AG04449 (cell line): ENCODE measurements at regions not wholly inside any gene's neighbourhood (a gene's known extent, or its start where the extent isn't known, plus 50 kb on each side); places are given as distances from the start of the nearest gene placed in this dataset.
"Not testable (repeated sequence)": the region's sequence is repeated elsewhere in the genome, so short reads cannot be mapped to it uniquely, and the experiment has no call there.

Source experiments
- CTCF ChIA-PET: fragments of 350-600 bp; formaldehyde crosslinking; extraction: SDS; loops from one replicate; lab custom pipeline; 2021; ENCODE audit warnings: antibody characterized with exemption; lab: Yijun Ruan, JAX
- POLR2A ChIA-PET: fragments of 400-600, 350-600 bp; formaldehyde crosslinking; extraction: SDS; loops from one replicate; lab custom pipeline; 2020; ENCODE audit warnings: antibody characterized with exemption, inconsistent platforms; lab: Yijun Ruan, JAX
- DNase-seq: peaks from one replicate; pipeline ENCODE4 v3.0.0-alpha.2; 2010; ENCODE audit warnings: low read depth, low spot score
- H3K4me3 ChIP-seq: 2 replicates; pipeline ENCODE4 v1.5.1; 2011; ENCODE audit warnings: low read depth, mild to moderate bottlenecking, control low read depth, low read length
- TF ChIP-seq, protein P1 (sequence below): IDR thresholded peaks from one replicate; pipeline ENCODE4 v1.5.1; 2011; ENCODE audit warnings: mild to moderate bottlenecking, moderate library complexity, low read length, control low read depth, inconsistent platforms; ENCODE audit not compliant: insufficient read depth; ENCODE audit errors: missing control alignments

- no peak for DNase-seq
- ChIA-PET POLR2A (no interaction called here), CTCF (no interaction called here)
- TF ChIP-seq, protein P1, sequence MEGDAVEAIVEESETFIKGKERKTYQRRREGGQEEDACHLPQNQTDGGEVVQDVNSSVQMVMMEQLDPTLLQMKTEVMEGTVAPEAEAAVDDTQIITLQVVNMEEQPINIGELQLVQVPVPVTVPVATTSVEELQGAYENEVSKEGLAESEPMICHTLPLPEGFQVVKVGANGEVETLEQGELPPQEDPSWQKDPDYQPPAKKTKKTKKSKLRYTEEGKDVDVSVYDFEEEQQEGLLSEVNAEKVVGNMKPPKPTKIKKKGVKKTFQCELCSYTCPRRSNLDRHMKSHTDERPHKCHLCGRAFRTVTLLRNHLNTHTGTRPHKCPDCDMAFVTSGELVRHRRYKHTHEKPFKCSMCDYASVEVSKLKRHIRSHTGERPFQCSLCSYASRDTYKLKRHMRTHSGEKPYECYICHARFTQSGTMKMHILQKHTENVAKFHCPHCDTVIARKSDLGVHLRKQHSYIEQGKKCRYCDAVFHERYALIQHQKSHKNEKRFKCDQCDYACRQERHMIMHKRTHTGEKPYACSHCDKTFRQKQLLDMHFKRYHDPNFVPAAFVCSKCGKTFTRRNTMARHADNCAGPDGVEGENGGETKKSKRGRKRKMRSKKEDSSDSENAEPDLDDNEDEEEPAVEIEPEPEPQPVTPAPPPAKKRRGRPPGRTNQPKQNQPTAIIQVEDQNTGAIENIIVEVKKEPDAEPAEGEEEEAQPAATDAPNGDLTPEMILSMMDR, result no peak
- H3K4me3 ChIP-seq, result no peak overlapping the region
Observed at GRCh38 chr2:101628030-101628392, 69.5 kb upstream of the MAP4K4 start.

DNA sequence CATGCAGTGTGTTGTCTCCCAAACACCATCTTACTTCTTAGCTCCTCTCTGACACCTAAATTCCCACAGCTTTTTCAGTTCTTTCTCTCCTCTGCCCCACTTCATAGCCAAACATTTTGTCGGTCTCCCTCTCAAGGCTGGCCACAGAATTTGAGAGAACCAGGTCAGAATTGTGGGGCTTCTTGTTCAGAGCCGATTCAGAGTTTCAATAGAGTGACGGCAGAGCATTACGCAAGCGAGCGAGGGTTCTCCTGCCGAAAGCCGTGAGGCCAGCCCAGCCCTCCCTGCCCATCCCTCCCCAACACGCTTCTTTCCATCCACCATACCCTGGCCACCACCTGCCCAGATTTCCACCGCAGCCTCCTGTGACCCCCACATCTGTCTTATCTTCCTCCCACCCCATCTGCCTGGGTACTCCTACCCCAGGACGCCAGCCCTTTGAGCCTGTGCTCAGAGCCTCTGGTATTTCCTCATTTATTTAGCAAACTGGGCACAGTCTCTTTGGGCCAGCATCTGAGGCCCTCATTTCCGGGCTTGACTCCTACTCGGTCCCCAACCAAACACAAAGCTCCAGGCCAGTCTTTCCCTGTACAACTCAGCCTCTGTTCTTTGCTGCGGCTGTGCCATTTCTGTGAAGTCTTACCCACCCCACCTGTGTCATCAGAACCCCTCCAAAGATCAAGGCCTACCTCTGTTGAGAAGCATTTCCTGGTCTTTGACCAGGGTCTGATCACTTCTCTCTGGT is 70.0 kb upstream of the MAP4K4 start:
- TF ChIP-seq, protein P1, result no peak
- H3K4me3 ChIP-seq, result no peak overlapping the region
- ChIA-PET CTCF (interaction anchor here (1.4 kb wide), 1 partner anchor 10 kb away, joined by 3 read pairs; no protein-coding TSS in a partner anchor), POLR2A (no interaction called here)
- DNase-seq, result no peak

- DNase-seq, CTCF ChIA-PET, H3K4me3 ChIP-seq, POLR2A ChIA-PET: not testable (repeated sequence)
Observed at GRCh38 chr2:101625814-101626213, 71.7 kb upstream of the MAP4K4 start.

GRCh38 chr2:101625387-101625786 is 72.1 kb upstream of the MAP4K4 start:
- POLR2A ChIA-PET, result no interaction called here
- TF ChIP-seq, protein P1, result no peak
- no peak for DNase-seq
- H3K4me3 ChIP-seq, result no peak overlapping the region
- CTCF ChIA-PET, result no interaction called here

DNA sequence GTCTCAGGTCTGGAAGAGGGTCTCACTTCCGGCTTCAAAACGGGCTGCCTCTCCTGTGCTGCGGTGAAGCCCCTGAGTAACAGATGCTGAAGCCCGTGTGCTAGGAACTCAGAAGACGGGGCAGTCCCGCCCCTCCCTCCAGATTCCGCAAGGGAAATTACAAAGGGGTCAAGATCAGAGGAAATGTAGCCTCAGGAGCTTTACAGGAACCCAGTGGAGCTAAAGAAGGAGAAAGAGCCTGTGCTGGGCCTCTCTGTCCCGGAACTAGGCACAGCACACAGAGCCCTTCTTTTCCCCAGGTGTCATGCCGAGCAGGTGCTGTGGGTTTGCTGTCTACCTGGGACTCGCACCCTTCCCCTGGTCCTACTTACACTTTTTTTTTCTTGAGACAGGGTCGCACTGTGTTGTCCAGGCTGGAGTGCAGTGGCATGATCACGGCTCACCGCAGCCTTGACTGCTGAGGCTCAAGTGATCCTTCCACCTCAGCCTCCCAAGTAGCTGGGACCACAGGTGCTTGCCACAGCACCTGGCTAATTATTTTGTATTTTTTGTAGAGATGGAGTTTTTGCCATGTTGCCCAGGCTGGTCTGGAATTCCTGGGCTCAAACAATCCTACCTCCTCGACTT is 72.7 kb upstream of the MAP4K4 start:
- H3K4me3 ChIP-seq, result no peak overlapping the region
- ChIA-PET CTCF (no interaction called here), POLR2A (no interaction called here)
- no peak for DNase-seq
- TF ChIP-seq, protein P1, result no peak

DNA sequence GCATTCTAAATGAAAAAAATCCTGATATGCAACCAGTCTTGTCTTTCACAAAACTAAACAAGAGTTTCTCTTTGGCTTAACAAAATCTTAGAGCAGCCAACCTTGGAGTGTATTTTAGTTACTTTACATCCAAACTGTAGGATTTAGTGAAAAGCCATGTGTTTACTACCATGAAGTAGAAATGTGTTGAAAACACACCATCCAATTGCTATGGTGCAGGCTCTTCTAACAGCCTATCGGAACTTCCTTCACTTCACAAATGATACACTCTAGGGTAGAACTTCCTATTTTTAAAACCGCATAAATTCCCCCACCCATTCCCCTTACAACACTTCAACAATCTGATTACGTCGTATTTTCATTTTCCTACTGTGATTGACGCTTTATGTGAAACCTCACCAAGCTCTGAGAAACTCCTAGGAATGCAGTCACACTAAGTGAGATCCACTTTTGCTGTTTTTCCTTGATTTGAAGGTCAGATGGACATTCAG is 74.4 kb upstream of the MAP4K4 start:
- CTCF ChIA-PET, result no interaction called here
- H3K4me3 ChIP-seq, result no peak overlapping the region
- TF ChIP-seq, protein P1, result no peak
- DNase-seq, result no peak
- POLR2A ChIA-PET, result no interaction called here
